SK-N-SH (cell line): ENCODE measurements at regions not wholly inside any gene's neighbourhood (a gene's known extent, or its start where the extent isn't known, plus 50 kb on each side); places are given as distances from the start of the nearest gene placed in this dataset.

ENCODE experiments used
- EP300 ChIP-seq, 2 experiments: IDR thresholded peaks; 2 replicates each; pipeline versions ENCODE4 v1.4.0 to v1.6.1; 2012; ENCODE audit warnings: borderline replicate concordance in 1 of 2, low read depth in 1 of 2, low read length in 1 of 2
- FOSL2 ChIP-seq: IDR thresholded peaks from 2 replicates; pipeline ENCODE4 v1.4.0; 2012; ENCODE audit warnings: low read depth, mild to moderate bottlenecking, moderate library complexity, borderline replicate concordance
- GABPA ChIP-seq: IDR thresholded peaks from 2 replicates; pipeline ENCODE4 v1.4.0; 2012; ENCODE audit warnings: low read depth, mild to moderate bottlenecking
- MXI1 ChIP-seq: IDR thresholded peaks from 2 replicates; pipeline ENCODE4 v1.6.1; 2012; ENCODE audit warnings: mild to moderate bottlenecking, low read depth, low read length, improper control_type of control experiment
- POLR2AphosphoS5 ChIP-seq: IDR thresholded peaks from 2 replicates; pipeline ENCODE4 v1.6.1; 2012; ENCODE audit warnings: low read depth, low read length
- RXRA ChIP-seq: IDR thresholded peaks from 2 replicates; pipeline ENCODE4 v1.4.0; 2012; ENCODE audit warnings: low read depth, mild to moderate bottlenecking, borderline replicate concordance
- SIN3A ChIP-seq: IDR thresholded peaks from 2 replicates; pipeline ENCODE4 v1.6.1; 2012; ENCODE audit warnings: low read depth, mild to moderate bottlenecking, low read length, moderate library complexity, borderline replicate concordance
- SMC3 ChIP-seq: IDR thresholded peaks from 2 replicates; pipeline ENCODE4 v1.6.1; 2012; ENCODE audit warnings: low read depth, low read length, improper control_type of control experiment
- TCF12 ChIP-seq: IDR thresholded peaks from 2 replicates; pipeline ENCODE4 v1.4.0; 2012
- TEAD4 ChIP-seq: IDR thresholded peaks from 2 replicates; pipeline ENCODE4 v1.4.0; 2012; ENCODE audit warnings: mild to moderate bottlenecking, borderline replicate concordance; ENCODE audit not compliant: insufficient read depth
- YY1 ChIP-seq: IDR thresholded peaks from 2 replicates; pipeline ENCODE4 v1.4.0; 2012; ENCODE audit warnings: low read depth, mild to moderate bottlenecking
- TF ChIP-seq, protein P1 (sequence below): fragments of 200-600 bp; sonication (generic); IDR thresholded peaks from 2 replicates; pipeline ENCODE4 v1.6.1; 2017; ENCODE audit warnings: antibody characterized with exemption, mild to moderate bottlenecking, moderate library complexity
- TF ChIP-seq, protein P2 (sequence below): IDR thresholded peaks from 2 replicates; pipeline ENCODE4 v1.4.0; 2012; ENCODE audit warnings: low read depth, borderline replicate concordance

- TF ChIP-seq, protein P1, sequence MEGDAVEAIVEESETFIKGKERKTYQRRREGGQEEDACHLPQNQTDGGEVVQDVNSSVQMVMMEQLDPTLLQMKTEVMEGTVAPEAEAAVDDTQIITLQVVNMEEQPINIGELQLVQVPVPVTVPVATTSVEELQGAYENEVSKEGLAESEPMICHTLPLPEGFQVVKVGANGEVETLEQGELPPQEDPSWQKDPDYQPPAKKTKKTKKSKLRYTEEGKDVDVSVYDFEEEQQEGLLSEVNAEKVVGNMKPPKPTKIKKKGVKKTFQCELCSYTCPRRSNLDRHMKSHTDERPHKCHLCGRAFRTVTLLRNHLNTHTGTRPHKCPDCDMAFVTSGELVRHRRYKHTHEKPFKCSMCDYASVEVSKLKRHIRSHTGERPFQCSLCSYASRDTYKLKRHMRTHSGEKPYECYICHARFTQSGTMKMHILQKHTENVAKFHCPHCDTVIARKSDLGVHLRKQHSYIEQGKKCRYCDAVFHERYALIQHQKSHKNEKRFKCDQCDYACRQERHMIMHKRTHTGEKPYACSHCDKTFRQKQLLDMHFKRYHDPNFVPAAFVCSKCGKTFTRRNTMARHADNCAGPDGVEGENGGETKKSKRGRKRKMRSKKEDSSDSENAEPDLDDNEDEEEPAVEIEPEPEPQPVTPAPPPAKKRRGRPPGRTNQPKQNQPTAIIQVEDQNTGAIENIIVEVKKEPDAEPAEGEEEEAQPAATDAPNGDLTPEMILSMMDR = no peak
- no peak for TF ChIP-seq POLR2AphosphoS5
- TF ChIP-seq, protein P2, sequence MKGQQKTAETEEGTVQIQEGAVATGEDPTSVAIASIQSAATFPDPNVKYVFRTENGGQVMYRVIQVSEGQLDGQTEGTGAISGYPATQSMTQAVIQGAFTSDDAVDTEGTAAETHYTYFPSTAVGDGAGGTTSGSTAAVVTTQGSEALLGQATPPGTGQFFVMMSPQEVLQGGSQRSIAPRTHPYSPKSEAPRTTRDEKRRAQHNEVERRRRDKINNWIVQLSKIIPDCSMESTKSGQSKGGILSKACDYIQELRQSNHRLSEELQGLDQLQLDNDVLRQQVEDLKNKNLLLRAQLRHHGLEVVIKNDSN = no peak
- TF ChIP-seq GABPA = no peak
- no peak for TF ChIP-seq TEAD4
- TF ChIP-seq SIN3A = no peak
- TF ChIP-seq RXRA = no peak
- TF ChIP-seq YY1 = no peak
- TF ChIP-seq SMC3 = no peak
- no peak for TF ChIP-seq FOSL2
- no peak for TF ChIP-seq MXI1
- TF ChIP-seq TCF12 = no peak
- no peak for TF ChIP-seq EP300 (IDR thresholded peaks at IDR 0.05; ENCODE audit: borderline replicate concordance in 1 of 2, low read depth in 1 of 2, low read length in 1 of 2)
These were observed 290.8 kb downstream of the MED10 start for GRCh38 chr5:6087576-6087975.
